Gastroesophageal sphincter (tissue), 3 donors: ENCODE measurements at regions not wholly inside any gene's neighbourhood (a gene's known extent, or its start where the extent isn't known, plus 50 kb on each side); places are given as distances from the start of the nearest gene placed in this dataset.

Source experiments
- CTCF ChIP-seq, 4 experiments: fragments of 200-600 bp in 2 of 4; fragments of 450-650 bp in 2 of 4; sonication (generic) in 1 of 4; IDR thresholded peaks; one replicate each; pipeline ENCODE4 v1.5.1; 2017 to 2019; ENCODE audit warnings: antibody characterized with exemption in 4 of 4, mild to moderate bottlenecking in 2 of 4, moderate library complexity in 2 of 4
- POLR2A ChIP-seq, 2 donors: fragments of 450-650 bp; IDR thresholded peaks; one replicate each; pipeline ENCODE4 v1.6.1; 2017; ENCODE audit warnings: antibody characterized with exemption in 2 of 2, mild to moderate bottlenecking in 2 of 2, moderate library complexity in 1 of 2
- POLR2AphosphoS5 ChIP-seq: sonication (generic); formaldehyde crosslinking; IDR thresholded peaks from one replicate; pipeline ENCODE4 v1.6.1; 2017; ENCODE audit warnings: antibody characterized with exemption

GRCh38 chr20:51880188-51880587 lies 77.9 kb upstream of the SALL4 start:
- no peak for TF ChIP-seq CTCF (IDR thresholded peaks at IDR 0.05)
- TF ChIP-seq POLR2A (IDR thresholded peaks at IDR 0.05): no peak
- no peak for TF ChIP-seq POLR2AphosphoS5
